Hepatocyte (in vitro differentiated cells): ENCODE measurements at regions not wholly inside any gene's neighbourhood (a gene's known extent, or its start where the extent isn't known, plus 50 kb on each side); places are given as distances from the start of the nearest gene placed in this dataset.

ENCODE experiments used
- DNase-seq: peaks from one replicate; pipeline ENCODE4 v3.0.0-alpha.2; 2016; ENCODE audit warnings: low spot score
- H2AFZ ChIP-seq: fragments of 200-600 bp; sonication (generic); 2 replicates; pipeline ENCODE4 v1.6.0; 2016; ENCODE audit warnings: antibody characterized with exemption, mild to moderate bottlenecking
- H3K27ac ChIP-seq: fragments of 200-600 bp; sonication (generic); 2 replicates; pipeline ENCODE4 v1.5.1; 2016; ENCODE audit warnings: mild to moderate bottlenecking
- H3K27me3 ChIP-seq: fragments of 200-600 bp; sonication (generic); 2 replicates; pipeline ENCODE4 v1.6.1; 2016
- H3K36me3 ChIP-seq: fragments of 200-600 bp; sonication (generic); replicated peaks from 2 replicates; pipeline ENCODE4 v1.5.1; 2016; ENCODE audit warnings: low read depth; ENCODE audit not compliant: insufficient read depth
- H3K4me1 ChIP-seq: fragments of 200-600 bp; sonication (generic); 2 replicates; pipeline ENCODE4 v1.5.1; 2016; ENCODE audit warnings: mild to moderate bottlenecking, moderate library complexity; ENCODE audit not compliant: insufficient read depth
- H3K4me2 ChIP-seq: fragments of 200-600 bp; sonication (generic); 2 replicates; pipeline ENCODE4 v1.6.0; 2016
- H3K4me3 ChIP-seq: fragments of 200-600 bp; sonication (generic); 2 replicates; pipeline ENCODE4 v1.5.1; 2016; ENCODE audit warnings: mild to moderate bottlenecking
- H3K79me2 ChIP-seq: fragments of 200-600 bp; sonication (generic); 2 replicates; pipeline ENCODE4 v1.6.0; 2017; ENCODE audit warnings: mild to moderate bottlenecking
- H3K9me2 ChIP-seq: fragments of 200-600 bp; sonication (generic); replicated peaks from 2 replicates; pipeline ENCODE4 v1.6.0; 2017; ENCODE audit warnings: mild to moderate bottlenecking; ENCODE audit not compliant: insufficient read depth
- H3K9me3 ChIP-seq: fragments of 200-600 bp; sonication (generic); 2 replicates; pipeline ENCODE4 v1.5.1; 2016; ENCODE audit warnings: low read depth, mild to moderate bottlenecking
- H4K20me1 ChIP-seq: fragments of 200-600 bp; sonication (generic); 2 replicates; pipeline ENCODE4 v1.6.0; 2016; ENCODE audit warnings: mild to moderate bottlenecking; ENCODE audit not compliant: insufficient read depth, poor library complexity, severe bottlenecking
- EZH2 ChIP-seq: fragments of 200-600 bp; sonication (generic); IDR thresholded peaks from 2 replicates; pipeline ENCODE4 v1.6.1; 2016; ENCODE audit warnings: antibody characterized with exemption, mild to moderate bottlenecking, borderline replicate concordance
- EZH2phosphoT487 ChIP-seq: fragments of 200-600 bp; sonication (generic); IDR thresholded peaks from one replicate; pipeline ENCODE4 v1.6.1; 2018; ENCODE audit warnings: antibody characterized with exemption, mild to moderate bottlenecking, low read depth, moderate library complexity; ENCODE audit not compliant: unreplicated experiment, severe bottlenecking
- WGBS: methylation state at CpG from one replicate; pipeline ENCODE4 v1.1.6; 2016; ENCODE audit warnings: low lambda C conversion rate; ENCODE audit errors: missing lambda C conversion rate; 5-methylcytosine and 5-hydroxymethylcytosine counted together
- TF ChIP-seq, protein P1 (sequence below): fragments of 200-600 bp; sonication (generic); IDR thresholded peaks from 2 replicates; pipeline ENCODE4 v1.5.1; 2016; ENCODE audit warnings: antibody characterized with exemption, mild to moderate bottlenecking; ENCODE audit not compliant: poor library complexity

DNA sequence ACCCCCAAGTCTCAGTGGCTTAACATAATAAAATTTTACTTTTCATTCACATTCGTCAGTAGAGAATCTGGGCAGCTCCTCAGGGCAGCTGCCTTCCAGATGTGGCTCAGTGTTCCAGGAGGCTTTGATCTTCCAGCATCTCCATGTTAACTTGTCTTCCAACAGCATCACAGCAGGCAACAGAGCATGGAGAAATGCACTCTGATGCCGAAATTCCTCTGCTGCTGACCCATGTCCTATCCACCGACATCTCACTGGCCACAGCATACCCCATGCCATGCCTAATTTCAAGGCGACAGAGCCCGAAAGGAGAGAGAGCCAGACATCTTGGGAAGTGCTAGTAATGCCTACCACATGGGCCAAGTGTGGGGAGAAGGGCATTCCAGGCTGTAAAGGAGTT is 64.9 kb upstream of the MEDAG start:
- H2AFZ ChIP-seq, result no peak overlapping the region
- 54% methylated on average over 5 of the region's 5 CpGs for WGBS
- H3K9me2 ChIP-seq, result no peaks in the 10 kb centered on the region
- H3K4me2 ChIP-seq, result no peak overlapping the region
- H3K4me3 ChIP-seq, result no peak overlapping the region
- H3K9me3 ChIP-seq, result no peaks in the 10 kb centered on the region
- no peak for DNase-seq
- no peaks in the 10 kb centered on the region for H3K36me3 ChIP-seq
- no peaks in the 10 kb centered on the region for H3K79me2 ChIP-seq
- peaks cover 18% of the 10 kb centered on the region for H3K4me1 ChIP-seq
- TF ChIP-seq EZH2 (no peak), EZH2phosphoT487 (no peak)
- TF ChIP-seq, protein P1, sequence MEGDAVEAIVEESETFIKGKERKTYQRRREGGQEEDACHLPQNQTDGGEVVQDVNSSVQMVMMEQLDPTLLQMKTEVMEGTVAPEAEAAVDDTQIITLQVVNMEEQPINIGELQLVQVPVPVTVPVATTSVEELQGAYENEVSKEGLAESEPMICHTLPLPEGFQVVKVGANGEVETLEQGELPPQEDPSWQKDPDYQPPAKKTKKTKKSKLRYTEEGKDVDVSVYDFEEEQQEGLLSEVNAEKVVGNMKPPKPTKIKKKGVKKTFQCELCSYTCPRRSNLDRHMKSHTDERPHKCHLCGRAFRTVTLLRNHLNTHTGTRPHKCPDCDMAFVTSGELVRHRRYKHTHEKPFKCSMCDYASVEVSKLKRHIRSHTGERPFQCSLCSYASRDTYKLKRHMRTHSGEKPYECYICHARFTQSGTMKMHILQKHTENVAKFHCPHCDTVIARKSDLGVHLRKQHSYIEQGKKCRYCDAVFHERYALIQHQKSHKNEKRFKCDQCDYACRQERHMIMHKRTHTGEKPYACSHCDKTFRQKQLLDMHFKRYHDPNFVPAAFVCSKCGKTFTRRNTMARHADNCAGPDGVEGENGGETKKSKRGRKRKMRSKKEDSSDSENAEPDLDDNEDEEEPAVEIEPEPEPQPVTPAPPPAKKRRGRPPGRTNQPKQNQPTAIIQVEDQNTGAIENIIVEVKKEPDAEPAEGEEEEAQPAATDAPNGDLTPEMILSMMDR, result no peak
- H3K27me3 ChIP-seq, result no peaks in the 10 kb centered on the region
- H3K27ac ChIP-seq, result no peak overlapping the region
- no peaks in the 10 kb centered on the region for H4K20me1 ChIP-seq

DNA sequence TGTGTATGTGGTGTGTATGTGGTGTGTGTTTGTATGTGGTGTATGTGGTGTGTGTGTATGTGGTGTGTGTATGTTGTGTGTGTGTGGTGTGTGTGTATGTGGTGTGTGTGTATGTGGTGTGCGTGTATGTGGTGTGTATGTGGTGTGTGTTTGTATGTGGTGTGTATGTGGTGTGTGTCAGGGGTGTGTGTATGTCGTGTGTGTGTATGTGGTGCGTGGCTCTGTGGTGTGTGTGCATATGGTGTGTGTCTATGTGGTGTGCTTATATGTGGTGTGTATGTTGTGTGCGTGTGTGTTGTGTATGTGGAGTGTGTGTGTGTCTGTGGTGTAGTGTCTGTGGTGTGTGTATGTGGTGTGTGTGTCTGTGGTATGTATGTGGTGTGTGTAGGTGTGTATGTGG is 62.5 kb upstream of the MEDAG start:
- Histone ChIP-seq H3K9me2 (no peaks in the 10 kb centered on the region), H3K4me2 (no peak overlapping the region), H3K36me3 (no peaks in the 10 kb centered on the region), H3K27ac (no peak overlapping the region), H4K20me1 (no peaks in the 10 kb centered on the region), H3K27me3 (no peaks in the 10 kb centered on the region), H3K9me3 (no peaks in the 10 kb centered on the region), H3K4me3 (no peak overlapping the region), H2AFZ (no peak overlapping the region), H3K4me1 (no peaks in the 10 kb centered on the region), H3K79me2 (no peaks in the 10 kb centered on the region)
- 67% methylated on average over 3 of the region's 4 CpGs for WGBS
- TF ChIP-seq EZH2 (no peak), EZH2phosphoT487 (no peak)
- TF ChIP-seq, protein P1, result no peak
- no peak for DNase-seq

DNA sequence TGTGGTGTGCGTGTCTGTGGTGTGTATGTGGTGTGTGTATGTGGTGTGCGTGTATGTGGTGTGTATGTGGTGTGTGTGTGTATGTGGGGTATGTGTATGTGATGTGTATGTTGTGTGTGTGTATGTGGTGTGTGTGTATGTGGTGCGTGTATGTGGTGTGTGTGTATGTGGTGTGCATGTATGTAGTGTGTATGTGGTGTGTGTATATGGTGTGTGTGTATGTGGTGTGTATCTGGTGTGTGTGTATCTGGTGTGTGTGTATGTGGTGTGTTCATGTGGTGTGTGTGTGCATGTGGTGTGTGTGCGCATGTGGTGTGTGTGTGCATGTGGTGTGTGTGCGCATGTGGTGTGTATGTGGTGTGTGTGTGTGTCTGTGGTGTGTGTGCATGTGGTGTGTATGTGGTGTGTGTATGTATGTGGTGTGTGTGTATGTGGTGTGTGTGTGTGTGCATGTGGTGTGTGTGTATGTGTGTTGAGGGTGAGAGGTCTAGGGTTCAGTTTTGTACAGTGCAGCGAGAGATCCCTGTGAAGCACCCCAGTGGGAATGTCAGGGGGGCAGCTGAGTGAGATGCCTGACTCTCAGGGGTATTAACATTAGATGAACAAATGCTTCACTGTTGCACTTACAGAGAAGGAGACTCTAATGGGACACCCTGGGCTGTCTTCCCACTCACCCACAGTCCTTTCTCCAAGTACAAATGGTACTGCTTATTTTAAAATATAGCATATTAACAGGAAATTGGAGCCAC is 61.3 kb upstream of the MEDAG start:
- H3K4me3 ChIP-seq, result no peak overlapping the region
- no peak overlapping the region for H3K27ac ChIP-seq
- DNase-seq, result no peak
- H3K79me2 ChIP-seq, result no peaks in the 10 kb centered on the region
- H3K27me3 ChIP-seq, result no peaks in the 10 kb centered on the region
- no peaks in the 10 kb centered on the region for H3K36me3 ChIP-seq
- no peaks in the 10 kb centered on the region for H3K9me2 ChIP-seq
- no peaks in the 10 kb centered on the region for H3K4me1 ChIP-seq
- H2AFZ ChIP-seq, result no peak overlapping the region
- no peaks in the 10 kb centered on the region for H4K20me1 ChIP-seq
- no peaks in the 10 kb centered on the region for H3K9me3 ChIP-seq
- TF ChIP-seq, protein P1, result no peak
- no peak for TF ChIP-seq EZH2
- TF ChIP-seq EZH2phosphoT487, result no peak
- WGBS, result 99% methylated on average over 6 of the region's 6 CpGs
- H3K4me2 ChIP-seq, result no peak overlapping the region
